GM18909 (cell line): ENCODE measurements at regions not wholly inside any gene's neighbourhood (a gene's known extent, or its start where the extent isn't known, plus 50 kb on each side); places are given as distances from the start of the nearest gene placed in this dataset.
A peak's percentile ranks its signal among the peaks of the same experiment; 100 is the strongest.

Experiments used
- ATAC-seq: cut with Tn5 transposase; IDR thresholded peaks from one replicate; pipeline ENCODE4 v1.9.1; 2021; ENCODE audit warnings: mild to moderate bottlenecking; ENCODE audit not compliant: unreplicated experiment, poor library complexity

DNA sequence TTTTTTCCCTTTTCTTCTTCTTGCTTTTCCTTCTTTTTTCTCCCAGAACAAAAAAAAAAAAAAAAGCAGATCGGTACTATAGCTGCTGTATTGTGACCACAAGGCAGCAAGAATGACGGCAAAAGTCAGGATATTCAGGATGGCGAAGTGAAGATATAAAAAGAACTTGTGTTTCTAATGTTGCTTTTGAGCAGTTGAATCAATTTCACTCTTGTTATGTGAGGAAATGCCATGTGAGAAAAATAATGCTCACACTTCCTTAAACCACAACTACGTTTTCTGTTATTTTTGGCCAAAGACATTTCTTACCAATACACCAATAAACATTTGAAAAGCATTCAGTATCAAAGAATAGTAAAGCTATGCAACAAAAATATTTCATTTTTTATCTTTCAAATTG lies 510.5 kb downstream of the HACE1 start:
- ATAC-seq: no peak

DNA sequence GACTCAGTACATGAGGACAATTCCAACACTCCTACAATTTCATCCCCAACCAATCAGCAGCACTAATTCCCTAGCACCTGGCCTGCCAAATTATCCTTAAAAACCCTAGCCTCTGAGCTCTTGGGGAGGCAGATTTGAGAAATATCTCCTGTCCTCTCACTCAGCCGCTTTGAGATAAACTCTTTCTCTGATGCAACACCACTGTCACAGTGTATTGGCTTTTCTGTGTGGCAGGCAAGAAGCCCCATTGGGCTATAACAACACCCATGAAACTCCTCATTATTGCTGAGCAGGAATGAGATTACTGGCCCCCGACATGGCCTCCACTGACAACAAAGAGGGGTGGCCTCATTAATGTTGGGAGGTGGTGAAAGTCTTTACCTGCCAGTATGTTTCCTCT lies 515.5 kb downstream of the HACE1 start:
- no peak for ATAC-seq

DNA sequence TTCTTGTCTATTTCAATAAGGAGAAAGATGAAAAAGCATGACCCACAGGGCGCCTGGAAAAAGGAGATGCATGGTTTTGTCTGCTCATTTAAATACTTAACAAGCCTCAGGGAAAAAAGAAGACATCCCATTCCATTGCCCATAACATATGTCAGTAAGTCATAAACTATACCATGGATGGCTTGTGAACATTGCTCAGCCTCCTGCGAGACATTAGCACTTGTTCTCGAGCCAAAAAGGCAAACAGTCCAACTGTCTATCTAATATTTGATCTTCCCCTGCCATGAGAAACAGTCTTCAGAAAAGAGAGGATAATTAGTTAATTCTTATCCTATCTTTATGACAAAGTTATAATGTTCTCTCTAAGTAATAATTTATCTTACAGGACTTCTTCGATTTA lies 527.4 kb downstream of the HACE1 start:
- no peak for ATAC-seq

DNA sequence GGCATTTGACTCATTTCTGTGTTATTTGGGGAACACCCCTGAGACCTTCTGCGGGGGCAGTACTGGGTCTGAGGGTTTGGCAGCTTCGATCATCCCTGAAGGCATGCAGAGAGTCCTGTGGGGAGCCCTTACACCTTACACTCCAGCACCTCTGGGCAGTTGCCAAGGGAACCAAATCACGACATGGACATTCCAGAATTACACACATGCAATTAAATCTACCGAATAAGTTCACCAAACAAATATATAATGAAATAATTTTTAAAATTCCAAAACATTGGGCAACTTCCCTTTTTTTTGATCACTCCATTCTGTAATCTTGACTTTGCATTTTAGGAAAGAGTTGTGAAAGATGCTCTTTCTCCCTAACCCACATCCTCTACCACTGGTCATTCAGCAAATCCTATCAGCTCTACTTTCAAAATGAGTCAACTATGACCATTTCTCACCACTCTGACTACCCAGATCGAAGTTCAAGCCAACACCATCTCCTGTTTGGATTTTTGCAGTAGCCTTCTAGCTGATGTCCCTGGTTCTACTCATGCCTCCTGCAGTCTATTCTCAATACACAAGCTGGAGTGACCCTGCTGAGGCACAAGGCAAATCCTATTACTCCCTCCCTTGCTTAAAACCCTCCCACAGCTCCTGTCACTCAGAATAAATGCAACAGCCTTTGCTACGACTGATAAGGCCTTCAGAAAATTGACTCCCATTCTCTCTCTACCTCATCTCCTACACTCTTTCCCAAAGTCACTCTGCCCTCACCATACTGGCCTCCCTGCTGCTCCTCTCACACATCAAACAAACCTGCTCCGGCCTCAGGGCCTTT lies 533.3 kb downstream of the HACE1 start:
- peak; percentile 81 for ATAC-seq

DNA sequence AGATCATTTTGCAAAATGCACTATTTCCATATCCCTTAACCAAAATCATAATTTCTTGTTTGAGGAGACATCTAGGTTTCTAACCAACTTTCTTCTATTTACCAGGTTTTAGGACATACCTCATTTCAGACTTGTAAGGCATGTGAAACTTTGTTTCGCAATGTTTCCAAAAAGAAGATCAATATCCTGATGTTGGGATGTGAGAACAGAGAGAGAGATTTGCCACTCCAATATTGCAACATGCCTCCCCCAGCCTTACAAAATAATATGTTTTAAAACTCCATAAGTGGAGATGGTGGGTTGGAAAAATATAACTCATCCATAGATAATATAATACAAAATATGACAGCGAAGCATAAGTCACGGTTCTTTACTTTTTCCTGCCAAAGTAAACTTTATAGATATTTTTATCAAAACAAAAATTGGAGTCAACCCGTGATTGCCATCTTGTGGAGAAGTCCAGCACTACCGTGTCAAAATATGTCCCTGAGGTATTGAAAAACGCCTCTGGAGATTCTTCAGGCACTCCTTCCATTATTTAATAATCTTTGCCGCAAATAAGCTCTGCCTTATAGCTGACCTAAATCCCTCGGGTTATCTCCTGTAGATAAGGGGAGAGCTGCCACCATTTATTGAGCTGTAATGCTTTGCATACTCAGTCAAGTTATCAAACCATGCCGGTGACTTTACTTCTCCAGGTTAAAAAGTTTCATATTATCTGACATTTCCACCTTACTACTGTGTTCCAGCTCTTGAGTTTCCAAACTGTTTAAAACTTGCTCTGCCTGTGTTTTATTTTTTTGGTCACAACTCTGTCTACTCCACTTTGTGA lies 534.2 kb downstream of the HACE1 start:
- peak; percentile 33 for ATAC-seq

DNA sequence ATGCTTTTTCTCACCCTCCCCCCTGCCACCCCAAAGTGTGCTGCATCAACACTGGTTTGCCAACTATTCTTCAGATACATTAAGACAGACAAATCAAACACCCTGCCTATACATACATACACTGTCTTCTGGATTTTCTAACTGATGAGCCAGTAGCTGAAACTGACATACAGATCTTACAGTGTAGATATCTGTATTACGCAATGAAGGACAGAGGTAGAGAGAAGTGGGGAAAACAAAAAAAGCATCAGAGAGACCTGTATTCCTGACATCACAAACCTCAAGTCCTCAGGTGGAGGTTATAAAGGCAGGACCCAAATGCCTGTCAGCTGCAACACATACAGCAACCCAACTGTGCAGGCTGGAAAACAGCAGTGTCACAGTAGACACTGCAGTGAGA lies 535.4 kb downstream of the HACE1 start:
- no peak for ATAC-seq

DNA sequence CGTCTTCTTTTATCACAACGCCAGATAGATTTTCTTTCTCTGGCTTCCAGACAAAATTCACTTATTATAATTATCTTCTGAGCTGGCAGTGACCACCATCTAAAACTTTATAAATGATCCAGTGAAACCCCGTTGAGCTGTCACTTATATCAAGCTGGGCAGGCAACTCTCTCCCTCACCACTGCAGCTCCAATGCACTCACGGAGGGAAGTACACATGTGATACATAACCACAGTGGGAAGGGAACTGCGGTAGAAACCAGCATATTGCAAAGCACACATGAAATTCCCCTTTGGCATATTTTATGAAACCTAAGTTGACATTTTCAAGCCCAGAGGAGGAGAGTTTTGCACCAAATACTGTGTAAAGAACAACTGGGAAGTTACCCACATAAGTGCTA lies 536.9 kb downstream of the HACE1 start:
- no peak for ATAC-seq

DNA sequence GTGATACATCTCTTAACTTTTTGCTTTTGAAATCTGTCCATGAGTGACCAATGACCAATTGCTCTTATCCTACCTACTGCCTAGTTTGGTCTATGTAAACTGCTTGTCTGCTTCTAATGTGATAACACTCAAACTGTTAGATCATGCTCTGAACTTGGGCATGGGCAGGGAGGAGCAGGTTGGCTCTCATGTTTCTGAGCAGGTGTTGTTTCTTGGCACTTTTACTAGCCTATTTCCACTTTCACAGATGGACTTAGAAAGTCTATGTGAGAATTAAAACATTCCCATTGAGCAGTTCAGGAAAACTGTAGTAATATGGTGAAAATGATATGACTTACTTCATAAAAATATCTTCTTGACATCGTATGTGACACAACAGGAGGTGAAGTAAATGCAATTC lies 538.4 kb downstream of the HACE1 start:
- ATAC-seq: no peak

DNA sequence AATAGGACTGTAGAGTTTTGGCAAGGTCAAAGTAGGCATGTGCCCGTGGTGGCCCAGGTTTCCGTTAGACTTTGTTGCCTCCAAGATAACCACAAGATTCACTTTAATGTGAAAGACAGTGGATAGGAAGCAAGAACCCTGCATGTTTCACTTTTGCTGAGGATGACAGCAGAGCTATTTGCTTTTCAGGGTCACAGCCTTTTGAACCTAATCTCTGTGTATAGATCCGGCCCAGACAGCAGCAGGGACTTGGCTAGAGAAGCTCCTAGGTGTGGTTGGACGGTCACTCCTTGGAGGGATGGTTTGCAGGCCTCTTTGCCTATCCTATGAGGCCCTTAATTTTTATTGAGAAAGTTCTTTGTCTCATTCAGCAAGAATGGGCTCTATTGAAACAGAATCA lies 538.8 kb downstream of the HACE1 start:
- no peak for ATAC-seq

DNA sequence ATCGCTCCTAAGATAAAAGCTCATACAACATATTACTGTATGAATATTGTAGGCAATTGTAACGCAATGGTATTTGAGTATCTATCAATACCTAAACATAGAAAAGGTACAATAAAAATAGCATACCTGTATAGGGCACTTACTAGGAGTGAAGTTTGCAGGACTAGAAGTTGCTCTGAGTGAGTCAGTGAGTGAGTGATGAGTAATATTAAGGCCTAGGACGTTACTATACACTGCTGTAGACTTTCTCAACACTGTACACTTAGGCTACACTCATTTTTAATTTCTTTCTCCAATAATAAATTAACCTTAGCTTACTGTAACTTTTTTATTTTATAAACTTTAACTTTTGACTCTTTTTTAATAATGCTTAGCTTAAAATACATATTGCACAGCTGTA lies 546.9 kb downstream of the HACE1 start:
- no peak for ATAC-seq

DNA sequence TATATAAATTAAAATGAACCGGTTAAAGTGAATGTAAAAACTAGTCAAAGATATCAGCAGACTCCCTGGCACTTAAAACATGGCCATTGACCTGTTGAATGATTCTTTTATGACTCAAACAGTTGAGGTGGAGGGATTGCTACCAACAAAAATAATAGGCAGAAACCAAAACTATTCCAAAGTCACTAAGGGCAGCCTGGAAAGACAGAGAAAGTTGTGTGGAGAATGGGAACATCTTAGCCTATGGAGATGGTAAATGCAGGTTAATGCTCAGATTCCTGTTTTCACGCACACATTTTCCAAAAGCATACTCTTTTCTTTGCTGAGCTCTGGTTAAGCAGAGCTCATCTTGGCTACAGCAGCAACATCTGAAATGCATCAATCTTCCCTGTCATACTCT lies 553.5 kb downstream of the HACE1 start:
- ATAC-seq: no peak

DNA sequence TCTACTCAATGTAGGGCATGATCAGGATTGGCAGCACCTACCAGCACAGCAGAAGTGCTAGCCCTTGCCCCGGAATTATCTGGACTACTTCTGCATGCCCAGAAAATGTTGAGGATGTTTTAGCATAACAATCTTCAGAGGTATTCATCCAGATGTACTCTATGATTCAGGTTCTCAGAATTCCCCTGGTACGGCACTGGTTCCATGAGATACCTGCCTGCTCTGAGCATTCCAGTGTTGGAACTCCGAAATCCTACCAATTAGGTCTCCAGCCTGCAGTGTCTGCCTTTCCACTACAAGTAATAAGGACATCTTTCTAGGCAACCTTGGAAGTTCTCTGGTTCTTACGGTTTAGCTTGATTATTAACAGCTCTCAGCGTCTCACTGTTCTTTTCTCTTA lies 554.5 kb downstream of the HACE1 start:
- ATAC-seq: no peak

DNA sequence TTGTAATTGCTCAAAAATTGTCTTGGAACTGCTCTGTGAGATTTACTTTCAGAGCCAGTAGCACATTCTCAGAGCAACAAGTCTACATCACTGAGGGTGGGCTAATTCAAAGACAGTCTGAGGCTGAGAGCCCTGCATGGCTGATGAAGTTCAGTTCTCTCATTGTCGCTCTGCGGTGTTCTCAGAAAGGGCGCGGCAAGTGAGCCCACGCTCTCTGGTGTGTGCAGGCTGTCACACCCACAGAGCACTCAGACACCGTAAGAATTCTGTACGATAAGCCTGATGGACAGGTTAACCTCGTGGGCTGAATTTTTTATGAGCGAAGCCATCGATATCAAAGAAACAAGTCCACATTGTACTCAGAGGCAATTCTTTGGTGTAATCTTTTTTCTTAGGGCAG lies 557.8 kb downstream of the HACE1 start:
- no peak for ATAC-seq

DNA sequence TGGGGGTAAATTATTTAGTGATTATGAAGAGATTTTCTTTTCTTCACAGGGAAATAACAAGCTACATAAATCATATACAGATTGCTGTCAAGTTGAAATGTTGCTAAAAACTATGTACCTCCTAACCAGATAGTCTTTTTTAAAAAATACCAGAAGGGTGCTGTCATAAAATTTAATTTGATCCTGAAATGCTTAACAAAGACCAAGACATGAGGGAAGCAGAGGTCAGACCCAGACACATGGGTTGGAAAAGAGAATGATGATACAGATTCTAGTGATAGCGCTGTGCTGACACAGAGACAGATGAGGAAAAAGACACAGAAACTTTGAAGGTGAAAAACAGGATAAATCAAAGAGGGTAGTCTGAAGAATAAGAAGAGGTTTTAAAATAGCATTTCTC lies 573.1 kb downstream of the HACE1 start:
- ATAC-seq: no peak

DNA sequence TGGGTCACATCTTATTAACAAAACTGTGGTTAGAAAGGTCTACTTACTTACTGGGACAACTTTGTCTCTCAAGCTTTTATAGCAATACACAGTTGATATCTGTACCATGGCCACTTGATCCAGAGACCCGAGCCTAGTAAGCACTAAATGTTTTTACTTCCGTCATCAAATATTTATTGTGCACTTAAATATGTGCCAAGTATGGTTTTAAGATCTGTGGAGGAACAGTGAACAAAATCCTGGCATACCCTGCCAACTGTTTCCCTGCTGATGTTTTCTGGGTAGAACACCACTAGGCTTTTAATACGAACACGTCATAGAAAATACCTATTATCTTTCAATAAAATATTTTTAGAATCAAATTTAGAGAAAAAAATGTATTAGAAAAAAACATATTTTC lies 574.8 kb downstream of the HACE1 start:
- ATAC-seq: no peak

DNA sequence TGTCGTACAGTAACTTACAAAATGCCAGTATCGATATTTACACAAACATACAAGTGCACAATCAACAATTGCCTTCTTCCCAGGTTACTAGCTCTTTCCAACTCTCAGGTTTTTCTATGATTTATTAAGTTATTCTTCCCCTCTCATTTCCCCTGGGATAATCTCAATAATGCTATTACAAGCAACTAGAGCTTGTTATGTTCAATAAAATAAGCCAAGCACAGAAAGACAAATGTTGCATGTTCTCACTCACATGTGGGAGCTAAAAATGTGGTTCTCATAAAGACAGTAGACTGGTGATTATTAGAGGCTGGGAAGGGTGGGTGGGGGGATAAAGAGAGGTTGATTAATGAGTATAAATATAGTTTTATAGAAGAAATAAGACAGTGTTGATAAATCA lies 577.1 kb downstream of the HACE1 start:
- ATAC-seq: no peak

DNA sequence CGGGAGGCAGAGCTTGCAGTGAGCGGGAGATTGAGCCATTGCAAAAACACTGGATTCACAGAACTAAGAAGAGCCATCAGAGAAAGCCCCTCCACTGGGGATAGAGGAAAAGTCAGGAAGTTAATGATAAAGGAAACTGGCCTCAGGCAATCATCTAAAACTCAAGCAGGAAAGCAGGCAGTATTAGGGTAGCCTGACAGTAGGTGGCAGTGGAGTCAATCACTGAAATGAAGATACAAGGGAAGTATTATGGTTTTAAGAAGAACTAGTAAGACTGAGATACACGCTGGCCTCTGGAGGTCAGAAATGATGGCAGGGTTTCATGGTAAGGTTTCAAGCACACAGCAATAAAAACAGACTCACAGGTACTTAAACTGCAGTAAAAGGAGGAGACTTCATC lies 578.3 kb downstream of the HACE1 start:
- ATAC-seq: no peak

DNA sequence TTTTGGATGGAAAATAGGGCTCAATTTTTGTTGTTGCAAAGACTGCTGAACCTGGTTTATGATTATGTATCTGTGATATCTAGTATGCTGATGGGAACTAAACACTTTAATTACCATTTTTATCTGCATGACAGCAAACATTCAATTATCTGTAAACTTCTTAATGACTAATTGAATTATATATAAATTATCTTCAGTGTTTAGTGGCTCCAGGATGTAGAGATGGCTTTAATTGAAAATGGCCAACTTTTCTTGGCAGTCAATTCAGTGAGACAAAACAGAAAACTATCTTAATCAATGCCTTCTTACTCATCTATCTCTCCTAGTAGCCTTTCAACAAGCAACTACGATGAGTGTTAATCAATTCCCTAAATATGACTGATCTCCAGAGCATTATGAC lies 591.3 kb downstream of the HACE1 start:
- ATAC-seq: no peak

DNA sequence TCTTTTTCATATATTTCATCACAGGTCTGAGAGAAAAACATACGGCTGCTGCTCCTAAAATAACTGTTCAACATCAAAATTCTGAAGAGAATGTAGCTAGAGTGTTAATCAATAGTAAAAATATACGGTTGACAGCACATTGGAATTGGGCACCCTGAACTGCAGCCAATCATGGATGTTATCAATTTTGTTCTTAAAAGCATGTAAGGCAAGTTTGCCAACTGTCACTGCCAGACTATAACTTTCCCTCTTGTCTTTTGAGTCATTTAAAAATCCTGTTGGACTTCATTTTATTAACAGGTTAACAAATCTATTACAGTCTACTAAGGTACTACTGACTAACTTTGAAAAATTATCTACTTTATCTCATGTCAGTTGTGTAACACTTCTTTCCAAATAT lies 592.8 kb downstream of the HACE1 start:
- ATAC-seq: no peak

DNA sequence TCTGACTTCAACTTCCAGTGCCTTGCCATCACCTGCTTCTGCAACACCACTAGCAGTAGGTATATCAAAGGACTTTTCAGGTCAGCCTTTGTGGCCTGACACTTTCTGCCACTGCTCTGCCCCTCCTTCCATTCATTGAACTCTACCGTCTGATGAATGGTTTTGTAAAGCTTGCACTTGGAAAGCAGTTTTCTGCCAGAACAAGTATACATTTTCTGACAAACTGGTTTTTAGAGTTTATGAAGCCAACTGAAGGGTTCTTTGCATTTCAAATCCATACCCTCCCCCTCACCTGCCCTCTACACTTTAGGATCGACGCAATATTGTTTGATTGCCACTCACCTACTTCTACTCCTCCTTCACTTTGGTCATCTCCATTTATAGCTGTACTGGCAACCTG lies 603.1 kb downstream of the HACE1 start:
- ATAC-seq: no peak

DNA sequence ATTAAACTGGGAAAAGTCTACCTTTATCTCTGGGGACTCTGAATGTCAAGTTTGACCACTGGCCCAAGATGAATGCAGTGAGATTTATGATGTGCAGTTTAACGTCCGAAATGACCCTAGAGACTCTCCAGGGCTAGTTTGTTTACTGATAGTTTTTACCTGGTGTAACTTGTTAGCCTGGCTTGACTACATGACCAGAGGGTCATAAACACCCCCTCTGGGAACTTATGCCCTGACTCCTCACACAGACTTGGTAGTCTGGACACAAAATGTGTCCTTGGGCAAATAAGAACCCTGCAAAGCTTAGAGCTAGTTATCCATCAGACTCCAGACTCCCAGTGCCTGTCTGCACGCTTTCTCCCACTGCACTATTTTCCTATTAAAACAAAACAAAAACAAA lies 606.5 kb downstream of the HACE1 start:
- ATAC-seq: no peak

DNA sequence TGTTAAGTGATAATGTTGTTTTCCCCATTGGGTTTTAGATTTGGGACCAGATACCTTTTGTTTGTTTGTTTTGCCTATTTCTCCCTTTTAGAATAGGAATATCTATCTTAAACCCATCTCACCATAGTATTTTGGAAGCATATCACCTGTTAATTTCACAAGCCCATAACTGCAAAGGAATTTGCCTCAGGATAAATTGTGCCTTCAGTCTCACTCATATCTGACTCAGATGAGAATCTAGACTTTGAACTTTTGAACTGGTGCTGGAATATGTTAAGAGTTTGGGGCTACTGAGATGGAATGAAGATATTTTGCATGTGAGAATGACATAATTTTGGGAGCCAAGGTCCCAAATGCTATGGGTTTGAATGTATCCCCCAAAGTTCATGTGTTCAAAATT lies 607.4 kb downstream of the HACE1 start:
- ATAC-seq: no peak
